Fibroblast of gingiva (primary cell): ENCODE measurements at regions not wholly inside any gene's neighbourhood (a gene's known extent, or its start where the extent isn't known, plus 50 kb on each side); places are given as distances from the start of the nearest gene placed in this dataset.

Source experiments
- DNase-seq: peaks from one replicate; pipeline ENCODE4 v3.0.0-alpha.2; 2011; ENCODE audit warnings: low read depth

- DNase-seq = no peak
Measured at GRCh38 chr12:62986844-62987243, 51.9 kb upstream of the PPM1H start.
